Fibroblast of pulmonary artery (primary cell): ENCODE measurements at regions not wholly inside any gene's neighbourhood (a gene's known extent, or its start where the extent isn't known, plus 50 kb on each side); places are given as distances from the start of the nearest gene placed in this dataset.

ENCODE experiments used
- DNase-seq: peaks from one replicate; pipeline ENCODE4 v3.0.0-alpha.2; 2010; ENCODE audit warnings: low read depth
- H3K4me3 ChIP-seq: replicated peaks from 2 replicates; pipeline ENCODE4 v1.5.1; 2011; ENCODE audit warnings: low read depth, mild to moderate bottlenecking, control low read depth, low read length, moderate library complexity
- CTCF ChIP-seq: IDR thresholded peaks from 2 replicates; pipeline ENCODE4 v1.5.1; 2011; ENCODE audit warnings: mild to moderate bottlenecking, control low read depth, low read length, inconsistent platforms; ENCODE audit errors: missing control alignments

GRCh38 chr2:146597291-146597690 is 1247.5 kb upstream of the ACVR2A start:
- TF ChIP-seq CTCF = no peak
- no peak for DNase-seq
- H3K4me3 ChIP-seq = no peak overlapping the region

GRCh38 chr2:146591908-146592307 is 1252.9 kb upstream of the ACVR2A start:
- H3K4me3 ChIP-seq = no peak overlapping the region
- TF ChIP-seq CTCF = no peak
- no peak for DNase-seq

GRCh38 chr2:146587291-146587713 is 1257.5 kb upstream of the ACVR2A start:
- no peak for DNase-seq
- no peak overlapping the region for H3K4me3 ChIP-seq
- no peak for TF ChIP-seq CTCF

- no peak for TF ChIP-seq CTCF
- DNase-seq = no peak
- H3K4me3 ChIP-seq = no peak overlapping the region
Observed at GRCh38 chr2:146584316-146584715, 1260.5 kb upstream of the ACVR2A start.

- DNase-seq = peak; percentile 82
- TF ChIP-seq CTCF = no peak
- H3K4me3 ChIP-seq = no peak overlapping the region
Observed at GRCh38 chr2:146579147-146579930, 1265.5 kb upstream of the ACVR2A start.

GRCh38 chr2:146576339-146577111 is 1268.3 kb upstream of the ACVR2A start:
- peak; percentile 16 for DNase-seq
- H3K4me3 ChIP-seq = no peak overlapping the region
- no peak for TF ChIP-seq CTCF
